Posterior vena cava (tissue), 2 donors: ENCODE measurements at regions not wholly inside any gene's neighbourhood (a gene's known extent, or its start where the extent isn't known, plus 50 kb on each side); places are given as distances from the start of the nearest gene placed in this dataset.

Experiments
- DNase-seq: peaks from one replicate; pipeline ENCODE4 v3.0.0-alpha.2; 2020; ENCODE audit warnings: low spot score
- intact Hi-C, 2 donors: fragments of 100-400 bp; cut with DNase I; formaldehyde crosslinking; loops; one replicate each; pipeline versions ENCODE4 v1.14.1 to v1.14.2; 2022 to 2023
- donor health status: DM: yes; HTN: yes; CAD: no.
- donor health status: DM: yes; HTN: yes; CAD: no.

GRCh38 chr6:43949551-43949991 lies 177.7 kb downstream of the MRPL14 start:
- DNase-seq, result peak; percentile 42
- intact Hi-C loops, result loop anchor here in 1 of 2 donors (10.0 kb wide), 1 partner anchor 165 kb away; no protein-coding TSS in a partner anchor

GRCh38 chr6:43948527-43949485 lies 178.4 kb downstream of the MRPL14 start:
- intact Hi-C loops, result loop anchor here in 1 of 2 donors (10.0 kb wide), 1 partner anchor 164 kb away; no protein-coding TSS in a partner anchor
- no peak for DNase-seq

DNA sequence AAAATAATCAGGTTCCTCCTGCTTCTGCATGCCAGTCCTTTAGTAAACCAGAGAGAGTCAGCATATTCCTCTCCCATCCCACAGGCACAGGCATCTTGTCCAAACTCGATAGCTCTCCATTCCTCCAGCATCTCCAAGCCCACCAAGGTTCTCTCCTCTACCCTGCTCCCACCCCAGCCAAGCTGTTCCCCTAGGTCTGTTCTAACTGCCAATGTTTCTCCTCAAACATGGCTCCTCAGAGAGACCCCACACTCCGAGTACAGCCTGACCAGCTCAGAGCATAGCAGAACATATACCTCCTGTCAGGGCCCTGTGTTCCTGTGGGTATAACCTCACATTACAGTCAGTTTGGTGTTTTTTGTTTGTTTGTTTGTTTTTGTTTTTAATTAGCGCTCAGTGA lies 177.8 kb downstream of the VEGFA start:
- intact Hi-C loops, result loop anchor here in 1 of 2 donors (10.0 kb wide), 1 partner anchor 163 kb away; no protein-coding TSS in a partner anchor
- DNase-seq, result no peak

DNA sequence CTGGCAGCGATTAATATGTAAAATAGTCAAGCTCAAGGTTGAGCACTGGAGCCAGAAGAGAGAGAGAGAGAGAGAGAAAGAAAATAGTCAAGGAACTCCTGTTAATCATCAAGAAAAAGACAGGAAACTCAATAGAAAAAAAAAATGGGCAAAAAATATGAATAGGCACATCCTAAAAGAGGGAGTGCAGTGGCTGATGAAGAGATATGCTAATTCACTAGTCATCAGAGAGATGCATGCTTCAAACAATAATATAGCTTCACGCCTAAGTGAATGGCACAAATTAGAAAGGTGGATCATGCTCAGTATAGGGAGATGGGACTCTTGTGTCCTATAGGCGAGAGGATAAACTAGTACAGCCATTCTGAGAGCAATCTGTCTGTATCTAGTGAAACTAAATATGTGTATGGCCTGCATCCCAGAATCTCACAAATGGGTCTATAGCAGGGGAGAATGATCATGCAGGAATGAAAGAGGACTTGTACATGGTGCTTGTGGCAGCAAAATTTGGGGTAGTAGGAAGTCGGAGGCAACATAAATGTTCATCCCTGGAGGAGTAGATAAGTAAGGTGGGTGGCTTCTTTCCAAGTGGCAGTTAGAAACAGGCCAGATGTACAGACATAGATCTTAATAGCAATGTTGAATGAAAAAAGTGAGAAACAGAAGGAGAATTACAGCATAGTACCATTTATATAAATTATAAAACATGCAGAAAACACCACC lies 176.8 kb downstream of the VEGFA start:
- no peak for DNase-seq
- intact Hi-C loops, result loop anchor here in 1 of 2 donors (10.0 kb wide), 1 partner anchor 162 kb away; no protein-coding TSS in a partner anchor

DNA sequence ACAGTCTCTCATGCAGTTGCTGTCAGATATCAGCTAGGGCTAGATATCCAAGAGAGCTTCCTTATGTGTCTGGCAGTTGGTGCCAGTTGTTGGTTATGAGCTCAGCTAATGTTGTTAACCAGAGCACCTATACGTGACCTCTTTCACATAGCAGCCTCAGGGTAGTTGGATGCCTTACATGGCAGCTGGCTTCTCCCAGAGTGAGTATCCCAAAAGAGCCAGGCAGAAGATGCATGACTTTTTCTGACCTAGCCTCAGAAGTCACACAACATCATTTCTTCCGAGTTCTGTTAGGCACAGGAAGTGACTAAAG lies 175.7 kb downstream of the VEGFA start:
- intact Hi-C loops, result loop anchor here in 1 of 2 donors (10.0 kb wide), 1 partner anchor 161 kb away; no protein-coding TSS in a partner anchor
- no peak for DNase-seq

DNA sequence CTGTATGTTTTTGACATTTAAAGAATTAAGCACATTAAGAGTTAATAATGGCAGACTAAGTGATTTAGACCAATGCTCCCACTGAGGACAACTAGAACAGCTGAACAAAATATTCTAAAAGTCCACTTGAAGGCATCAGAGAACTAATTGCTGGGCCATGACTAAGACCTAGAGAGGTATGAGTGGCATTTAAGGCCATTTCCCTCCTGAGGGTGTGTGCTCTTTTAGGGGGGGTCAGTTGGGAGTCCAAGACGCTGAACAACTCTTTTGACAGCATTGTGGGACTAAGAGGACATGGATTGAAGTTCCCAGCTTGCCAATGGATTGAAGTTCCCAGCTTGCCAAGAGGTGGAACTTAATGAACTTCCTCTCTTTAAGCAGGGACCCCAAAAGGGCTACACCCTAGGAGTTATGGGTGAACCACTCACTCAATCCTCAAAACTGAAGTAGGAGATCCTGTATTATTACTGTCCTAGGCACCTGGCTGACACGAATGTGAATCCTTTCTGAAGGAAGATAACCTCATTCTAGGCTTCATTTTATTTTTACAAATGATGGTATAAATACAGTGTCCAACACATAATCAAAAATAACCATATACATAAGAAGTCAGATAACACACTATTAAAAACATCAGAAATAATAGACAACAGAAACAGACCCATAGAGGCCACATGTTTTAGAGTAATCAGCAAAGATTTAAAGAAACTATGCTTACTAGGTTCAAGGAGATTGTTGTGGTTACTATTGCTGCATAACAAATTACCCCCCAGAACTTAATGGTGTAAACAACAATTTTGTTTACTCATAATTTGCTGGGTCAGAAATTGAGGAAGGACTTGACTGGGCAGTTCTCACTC lies 175.1 kb downstream of the VEGFA start:
- intact Hi-C loops, result loop anchor here in 1 of 2 donors (10.0 kb wide), 1 partner anchor 160 kb away; no protein-coding TSS in a partner anchor
- DNase-seq, result no peak

- intact Hi-C loops, result loop anchor here in 1 of 2 donors (10.0 kb wide), 1 partner anchor 159 kb away; no protein-coding TSS in a partner anchor
- peak; percentile 34 for DNase-seq
Observed at GRCh38 chr6:43943781-43944250, 173.8 kb downstream of the VEGFA start.

- intact Hi-C loops, result loop anchor here in 1 of 2 donors (10.0 kb wide), 1 partner anchor 158 kb away; no protein-coding TSS in a partner anchor
- DNase-seq, result peak; percentile 62
Observed at GRCh38 chr6:43943099-43943766, 173.2 kb downstream of the VEGFA start.

DNA sequence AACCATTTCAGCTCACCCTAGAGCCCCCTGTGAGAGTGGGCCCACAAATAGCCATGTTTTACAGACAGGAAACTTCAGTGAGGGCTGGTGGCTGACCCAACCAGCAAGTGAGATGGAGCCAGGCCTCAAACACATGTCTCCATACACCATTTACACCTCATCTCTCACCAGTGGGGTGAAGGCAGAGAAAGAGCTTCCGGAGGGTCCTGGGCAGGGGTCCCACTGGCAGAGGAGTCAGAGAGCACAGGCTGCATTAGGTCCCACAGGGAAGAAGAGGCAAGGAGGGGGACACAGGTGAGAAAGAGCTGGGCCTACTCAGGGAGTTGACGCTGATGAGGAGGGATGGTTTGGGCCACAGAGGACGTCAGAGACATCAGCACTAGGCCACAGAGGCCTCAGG lies 172.6 kb downstream of the VEGFA start:
- intact Hi-C loops, result loop anchor here in 1 of 2 donors (10.0 kb wide), 1 partner anchor 158 kb away; no protein-coding TSS in a partner anchor
- DNase-seq, result peak; percentile 16

GRCh38 chr6:43942011-43942442 lies 172.0 kb downstream of the VEGFA start:
- intact Hi-C loops, result loop anchor here in 1 of 2 donors (10.0 kb wide), 1 partner anchor 157 kb away; no protein-coding TSS in a partner anchor
- DNase-seq, result peak; percentile 23

DNA sequence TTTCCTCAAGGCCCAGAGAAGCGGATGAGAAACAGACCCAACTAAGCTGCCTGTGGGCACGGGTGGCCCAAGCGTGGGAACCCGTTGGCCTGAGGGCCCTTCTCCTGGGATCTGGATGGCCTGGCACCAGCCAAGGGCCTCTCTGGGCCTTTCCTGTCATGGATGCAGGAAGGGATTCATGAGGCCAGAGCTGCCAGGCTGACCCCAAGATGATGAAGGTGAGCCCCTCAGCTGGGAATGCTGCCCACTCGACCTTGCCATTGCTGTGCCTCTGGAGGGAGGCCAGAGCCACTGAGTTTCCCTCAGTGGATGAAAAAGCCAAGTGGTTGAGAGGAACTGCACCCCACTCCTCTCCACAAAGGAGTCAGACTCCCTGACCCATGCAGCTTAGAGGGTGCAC lies 171.2 kb downstream of the VEGFA start:
- DNase-seq, result peak; percentile 52
- intact Hi-C loops, result loop anchor here in 1 of 2 donors (10.0 kb wide), 1 partner anchor 156 kb away; no protein-coding TSS in a partner anchor

DNA sequence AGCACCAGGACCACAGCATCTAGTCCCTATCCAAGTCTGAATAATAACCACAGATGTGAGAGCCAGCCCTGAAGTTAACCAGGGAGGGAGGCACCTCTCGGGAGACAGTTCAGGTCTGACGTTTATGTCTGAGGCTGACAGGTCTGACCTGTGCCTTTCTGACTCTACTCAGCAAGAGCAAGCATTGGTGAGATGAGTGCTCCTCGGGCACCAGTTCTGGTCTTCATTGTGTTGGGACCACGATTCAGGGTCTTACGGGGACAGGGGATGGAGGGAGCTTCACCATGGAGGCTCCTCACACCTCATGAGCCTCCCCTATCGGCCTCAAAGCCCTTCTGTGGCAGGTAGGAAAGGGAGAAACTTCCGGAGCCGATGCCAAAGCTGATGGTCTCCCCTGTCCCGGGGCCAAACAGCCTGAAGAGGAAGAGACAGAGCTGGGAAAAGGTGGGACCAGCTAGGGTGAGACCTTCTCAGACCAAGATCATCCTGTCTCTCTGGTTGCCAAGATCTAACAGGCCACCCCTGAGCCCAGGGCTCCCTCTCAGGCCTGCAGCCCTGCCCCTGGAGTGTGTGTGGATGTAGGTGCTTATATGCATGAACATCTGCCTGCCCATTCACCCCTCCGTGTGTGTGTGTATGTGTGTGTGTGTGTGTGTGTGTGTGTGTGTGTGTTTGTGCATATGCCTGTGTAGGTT lies 170.5 kb downstream of the VEGFA start:
- intact Hi-C loops, result loop anchor here in 1 of 2 donors (10.0 kb wide), 1 partner anchor 156 kb away; no protein-coding TSS in a partner anchor
- peak; percentile 51 for DNase-seq

DNA sequence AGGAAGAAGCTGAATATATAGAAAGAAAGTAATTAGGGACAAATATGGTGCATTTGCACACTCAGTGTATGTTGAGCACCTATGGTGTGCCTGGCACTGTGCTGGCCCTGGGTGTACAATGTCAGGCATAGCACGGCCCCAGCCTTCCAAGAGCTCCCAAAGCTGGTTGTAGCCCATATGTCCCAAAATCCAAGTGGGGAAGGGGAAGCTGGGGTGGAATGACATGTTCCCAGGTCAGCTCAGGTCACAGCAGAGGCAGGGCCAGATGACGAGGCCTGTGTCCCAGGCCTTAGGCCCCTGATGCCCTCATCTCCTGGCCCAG lies 170.0 kb downstream of the VEGFA start:
- intact Hi-C loops, result loop anchor here in 1 of 2 donors (10.0 kb wide), 1 partner anchor 155 kb away; no protein-coding TSS in a partner anchor
- peak; percentile 42 for DNase-seq

DNA sequence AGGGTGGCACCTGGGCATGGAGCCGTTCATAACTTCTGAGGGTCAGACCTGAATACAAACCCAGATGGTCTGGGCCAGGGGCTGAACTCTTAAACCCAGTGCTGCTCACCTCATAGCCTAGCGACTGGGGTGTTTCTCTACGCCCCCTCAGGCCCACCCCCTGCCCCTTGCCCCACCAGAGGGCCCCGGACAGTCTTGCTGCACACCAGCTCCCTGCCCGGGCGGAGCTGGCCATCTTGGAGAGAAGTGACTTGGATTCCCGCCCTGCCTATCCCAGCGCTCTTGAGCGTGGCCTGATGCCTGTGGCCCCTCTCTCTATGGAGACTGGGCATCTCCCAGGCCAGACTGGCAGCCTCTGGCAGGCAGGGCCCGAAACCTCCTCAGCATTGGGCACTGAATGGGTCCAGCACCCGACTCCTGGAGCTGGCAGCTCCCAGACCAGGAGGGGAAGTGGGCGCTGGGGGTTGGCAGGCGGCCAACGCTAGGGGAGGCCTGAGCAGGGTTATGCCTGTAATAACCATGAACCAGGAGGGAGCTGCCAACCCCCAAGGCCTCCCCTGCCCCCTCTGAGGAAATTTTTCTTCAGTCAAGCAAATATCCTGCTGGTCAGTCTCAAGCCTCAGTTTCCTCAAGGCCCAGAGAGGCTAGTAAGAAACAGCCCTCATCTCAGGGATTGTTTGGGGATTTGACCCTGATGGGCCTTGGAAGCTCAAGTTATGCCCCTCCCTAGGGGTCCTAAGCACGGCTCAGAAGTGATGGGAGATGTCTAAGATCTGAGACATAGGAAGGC lies 169.5 kb downstream of the VEGFA start:
- peak; percentile 63 for DNase-seq
- intact Hi-C loops, result loop anchor here in 1 of 2 donors (10.0 kb wide), 1 partner anchor 155 kb away; no protein-coding TSS in a partner anchor

GRCh38 chr6:43938178-43939105 lies 168.4 kb downstream of the VEGFA start:
- DNase-seq, result peak; percentile 49
- intact Hi-C loops, result no loop called here
